GM21786 (cell line): ENCODE measurements at regions not wholly inside any gene's neighbourhood (a gene's known extent, or its start where the extent isn't known, plus 50 kb on each side); places are given as distances from the start of the nearest gene placed in this dataset.

Experiments
- ATAC-seq: cut with Tn5 transposase; IDR thresholded peaks from one replicate; pipeline ENCODE4 v1.9.1; 2021; ENCODE audit not compliant: unreplicated experiment

- no peak for ATAC-seq
Observed at GRCh38 chr5:136811551-136811950, 446.2 kb upstream of the TRPC7 start.

GRCh38 chr5:136811086-136811485, 445.7 kb upstream of the TRPC7 start:
- no peak for ATAC-seq

- no peak for ATAC-seq
Observed at GRCh38 chr5:136810261-136810801, 445.0 kb upstream of the TRPC7 start.

- no peak for ATAC-seq
Observed at GRCh38 chr5:136809382-136809781, 444.0 kb upstream of the TRPC7 start.

GRCh38 chr5:136808756-136809155, 443.4 kb upstream of the TRPC7 start:
- no peak for ATAC-seq

GRCh38 chr5:136805466-136805865, 440.1 kb upstream of the TRPC7 start:
- ATAC-seq, result no peak

GRCh38 chr5:136802383-136802782, 437.0 kb upstream of the TRPC7 start:
- no peak for ATAC-seq

- no peak for ATAC-seq
Observed at GRCh38 chr5:136799806-136800372, 434.5 kb upstream of the TRPC7 start.

GRCh38 chr5:136793300-136793699, 428.0 kb upstream of the TRPC7 start:
- no peak for ATAC-seq

- ATAC-seq, result no peak
Observed at GRCh38 chr5:136781464-136781863, 416.1 kb upstream of the TRPC7 start.

- ATAC-seq, result no peak
Observed at GRCh38 chr5:136780518-136780917, 415.2 kb upstream of the TRPC7 start.

- ATAC-seq, result no peak
Observed at GRCh38 chr5:136776022-136776927, 410.9 kb upstream of the TRPC7 start.

GRCh38 chr5:136772491-136772890, 407.1 kb upstream of the TRPC7 start:
- ATAC-seq, result no peak

- peak; percentile 67 for ATAC-seq
Observed at GRCh38 chr5:136769900-136770684, 404.7 kb upstream of the TRPC7 start.

- no peak for ATAC-seq
Observed at GRCh38 chr5:136769093-136769492, 403.7 kb upstream of the TRPC7 start.

- ATAC-seq, result peak; percentile 54
Observed at GRCh38 chr5:136768457-136768856, 403.1 kb upstream of the TRPC7 start.

- ATAC-seq, result no peak
Observed at GRCh38 chr5:136766456-136766855, 401.1 kb upstream of the TRPC7 start.

- no peak for ATAC-seq
Observed at GRCh38 chr5:136764601-136765000, 399.3 kb upstream of the TRPC7 start.

GRCh38 chr5:136763548-136763947, 398.2 kb upstream of the TRPC7 start:
- ATAC-seq, result no peak

GRCh38 chr5:136754216-136754615, 388.9 kb upstream of the TRPC7 start:
- ATAC-seq, result no peak

- no peak for ATAC-seq
Observed at GRCh38 chr5:136750224-136750862, 385.0 kb upstream of the TRPC7 start.
